ENCODE measurements at regions not wholly inside any gene's neighbourhood (a gene's known extent, or its start where the extent isn't known, plus 50 kb on each side); places are given as distances from the start of the nearest gene placed in this dataset.
A peak's percentile ranks its signal among the peaks of the same experiment; 100 is the strongest.

DNA sequence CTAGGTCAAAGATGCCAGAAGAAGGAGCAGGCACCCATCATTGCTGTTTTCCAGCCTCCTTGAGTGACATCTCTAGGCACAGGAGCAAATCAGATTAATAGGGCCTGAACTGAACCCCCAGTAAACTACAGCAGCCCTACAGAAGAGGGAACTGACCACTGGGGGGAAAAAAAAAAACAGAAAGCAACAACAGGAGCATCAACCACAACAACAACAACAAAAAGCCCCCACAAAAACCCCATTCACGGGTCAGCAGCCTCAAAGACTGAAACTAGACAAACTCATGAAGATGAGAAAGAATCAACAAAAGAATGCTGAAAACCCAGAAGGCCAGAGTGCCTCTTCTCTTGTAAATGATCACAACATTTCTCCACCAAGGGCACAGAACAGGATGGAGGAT, 537.4 kb upstream of the BTBD3 start:
- H3K27me3 ChIP-seq: no peaks in the 10 kb centered on the region
- no peaks in the 10 kb centered on the region for H3K36me3 ChIP-seq
- DNase-seq (ENCODE audit: low read depth in 1 of 2, low spot score in 1 of 2): no peak
- TF ChIP-seq, protein P1, sequence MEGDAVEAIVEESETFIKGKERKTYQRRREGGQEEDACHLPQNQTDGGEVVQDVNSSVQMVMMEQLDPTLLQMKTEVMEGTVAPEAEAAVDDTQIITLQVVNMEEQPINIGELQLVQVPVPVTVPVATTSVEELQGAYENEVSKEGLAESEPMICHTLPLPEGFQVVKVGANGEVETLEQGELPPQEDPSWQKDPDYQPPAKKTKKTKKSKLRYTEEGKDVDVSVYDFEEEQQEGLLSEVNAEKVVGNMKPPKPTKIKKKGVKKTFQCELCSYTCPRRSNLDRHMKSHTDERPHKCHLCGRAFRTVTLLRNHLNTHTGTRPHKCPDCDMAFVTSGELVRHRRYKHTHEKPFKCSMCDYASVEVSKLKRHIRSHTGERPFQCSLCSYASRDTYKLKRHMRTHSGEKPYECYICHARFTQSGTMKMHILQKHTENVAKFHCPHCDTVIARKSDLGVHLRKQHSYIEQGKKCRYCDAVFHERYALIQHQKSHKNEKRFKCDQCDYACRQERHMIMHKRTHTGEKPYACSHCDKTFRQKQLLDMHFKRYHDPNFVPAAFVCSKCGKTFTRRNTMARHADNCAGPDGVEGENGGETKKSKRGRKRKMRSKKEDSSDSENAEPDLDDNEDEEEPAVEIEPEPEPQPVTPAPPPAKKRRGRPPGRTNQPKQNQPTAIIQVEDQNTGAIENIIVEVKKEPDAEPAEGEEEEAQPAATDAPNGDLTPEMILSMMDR (IDR thresholded peaks at IDR 0.05; ENCODE audit: low read depth, low read length): no peak
- H3K27ac ChIP-seq: no peak overlapping the region
- no peaks in the 10 kb centered on the region for H3K9me3 ChIP-seq (ENCODE audit: low read depth)
- H3K4me3 ChIP-seq: no peak overlapping the region
- peaks cover 8% of the 10 kb centered on the region for H3K4me1 ChIP-seq (ENCODE audit: low read depth)

DNA sequence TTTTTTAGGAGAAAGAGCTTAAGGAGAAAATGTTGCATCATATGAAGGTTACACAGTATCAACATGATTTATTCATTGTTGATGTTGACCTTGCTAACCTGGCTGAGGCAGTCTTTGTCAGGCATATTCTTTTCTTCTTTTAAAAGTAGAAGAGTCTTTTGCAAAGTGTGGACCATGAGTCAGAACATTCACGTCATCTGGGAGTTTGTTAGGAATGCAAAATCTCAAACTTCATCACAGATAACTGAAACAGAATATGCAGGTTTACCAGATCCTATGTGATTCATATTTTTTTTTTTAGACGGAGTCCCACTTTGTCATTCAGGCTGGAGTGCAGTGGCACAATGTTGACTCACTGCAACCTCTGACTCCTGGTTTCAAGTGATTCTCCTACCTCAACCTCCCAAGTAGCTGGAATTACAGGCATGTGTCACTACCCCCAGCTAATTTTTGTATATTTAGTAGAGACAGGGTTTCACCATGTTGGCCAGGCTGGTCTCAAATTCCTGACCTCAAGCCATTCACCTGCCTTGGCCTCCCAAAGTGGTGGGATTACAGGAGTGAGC, 530.4 kb upstream of the BTBD3 start:
- H3K9me3 ChIP-seq (ENCODE audit: low read depth): no peaks in the 10 kb centered on the region
- TF ChIP-seq, protein P1 (IDR thresholded peaks at IDR 0.05; ENCODE audit: low read depth, low read length): no peak
- peak in 1 of 2 donors; percentile 57 for DNase-seq (ENCODE audit: low read depth in 1 of 2, low spot score in 1 of 2)
- H3K27ac ChIP-seq: no peak overlapping the region
- H3K27me3 ChIP-seq: no peaks in the 10 kb centered on the region
- no peaks in the 10 kb centered on the region for H3K4me1 ChIP-seq (ENCODE audit: low read depth)
- no peaks in the 10 kb centered on the region for H3K36me3 ChIP-seq
- no peak overlapping the region for H3K4me3 ChIP-seq

DNA sequence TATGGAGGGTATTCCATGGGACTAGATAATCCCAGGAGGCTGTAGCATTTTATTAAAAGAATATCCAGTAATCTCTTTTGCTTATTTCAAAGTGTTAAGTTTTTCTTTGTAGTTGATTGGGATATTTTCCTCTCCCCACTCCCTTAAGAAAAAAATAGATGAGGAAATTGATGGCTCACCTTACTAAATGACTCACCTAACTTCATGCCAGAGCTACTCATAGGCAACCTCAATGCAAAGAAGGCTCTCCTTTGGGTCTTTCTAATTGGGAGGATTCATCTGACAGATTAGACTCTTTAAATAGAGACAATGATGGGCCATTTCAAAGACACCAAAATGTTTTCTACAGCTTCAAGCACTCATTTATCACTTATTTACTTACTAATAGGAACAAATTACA, 528.5 kb upstream of the BTBD3 start:
- no peaks in the 10 kb centered on the region for H3K27me3 ChIP-seq
- no peak overlapping the region for H3K4me3 ChIP-seq
- DNase-seq (ENCODE audit: low read depth in 1 of 2, low spot score in 1 of 2): no peak
- no peaks in the 10 kb centered on the region for H3K4me1 ChIP-seq (ENCODE audit: low read depth)
- H3K36me3 ChIP-seq: no peaks in the 10 kb centered on the region
- H3K27ac ChIP-seq: no peak overlapping the region
- H3K9me3 ChIP-seq (ENCODE audit: low read depth): no peaks in the 10 kb centered on the region
- TF ChIP-seq, protein P1 (IDR thresholded peaks at IDR 0.05; ENCODE audit: low read depth, low read length): no peak

DNA sequence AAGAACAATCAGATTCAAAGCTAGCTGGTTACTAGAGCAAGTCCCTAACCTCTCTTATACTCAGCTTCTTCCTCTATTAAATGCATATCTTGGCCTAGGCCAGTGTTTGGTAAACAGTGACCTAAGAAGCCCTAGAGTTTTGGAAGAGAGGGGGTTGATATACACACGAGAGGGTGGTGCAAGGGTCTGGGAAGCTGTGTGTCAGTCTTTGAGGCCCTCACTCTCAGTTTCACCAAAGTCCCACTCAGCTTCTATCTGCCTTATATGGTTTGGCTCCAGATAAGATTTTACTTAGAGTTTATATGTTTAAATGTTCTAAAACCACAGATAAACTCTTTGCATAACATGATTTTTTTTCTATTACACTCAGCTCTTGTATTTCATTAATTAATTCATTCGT, 526.1 kb upstream of the BTBD3 start:
- no peaks in the 10 kb centered on the region for H3K4me1 ChIP-seq (ENCODE audit: low read depth)
- no peaks in the 10 kb centered on the region for H3K36me3 ChIP-seq
- H3K27ac ChIP-seq: no peak overlapping the region
- no peak overlapping the region for H3K4me3 ChIP-seq
- DNase-seq (ENCODE audit: low read depth in 1 of 2, low spot score in 1 of 2): no peak
- no peaks in the 10 kb centered on the region for H3K9me3 ChIP-seq (ENCODE audit: low read depth)
- H3K27me3 ChIP-seq: no peaks in the 10 kb centered on the region
- TF ChIP-seq, protein P1 (IDR thresholded peaks at IDR 0.05; ENCODE audit: low read depth, low read length): no peak

- Histone ChIP-seq H3K4me1 (ENCODE audit: low read depth) (no peaks in the 10 kb centered on the region), H3K27me3 (no peaks in the 10 kb centered on the region), H3K4me3 (no peak overlapping the region)
These were observed 523.4 kb upstream of the BTBD3 start for GRCh38 chr20:11394145-11394833.

More at GRCh38 chr20:11394145-11394833, 523.4 kb upstream of the BTBD3 start:
- peak in 1 of 2 donors; percentile 48 for DNase-seq (ENCODE audit: low read depth in 1 of 2, low spot score in 1 of 2)
- TF ChIP-seq, protein P1 (IDR thresholded peaks at IDR 0.05; ENCODE audit: low read depth, low read length): no peak
- no peaks in the 10 kb centered on the region for H3K36me3 ChIP-seq
- no peaks in the 10 kb centered on the region for H3K9me3 ChIP-seq (ENCODE audit: low read depth)
- no peak overlapping the region for H3K27ac ChIP-seq
